Stimulated activated memory B cell treated with anti-CD40 and anti-IgM and Interleukin-4, amounts not matched to agents 10 μg/mL and 1 μg/mL and 100 μg/mL, for 72 hours (primary cell): ENCODE measurements at regions not wholly inside any gene's neighbourhood (a gene's known extent, or its start where the extent isn't known, plus 50 kb on each side); places are given as distances from the start of the nearest gene placed in this dataset.

Experiments
- ATAC-seq: fragments of 150-1000 bp; cut with Tn5 transposase; 2 replicates; pipeline ENCODE4 v1.10.0; 2021
- H3K27ac Mint-ChIP-seq: one replicate; pipeline ENCODE4 v1.8.0; 2022; ENCODE audit warnings: mild to moderate bottlenecking, mixed read lengths
- H3K27me3 Mint-ChIP-seq: one replicate; pipeline ENCODE4 v1.8.0; 2022; ENCODE audit warnings: mixed read lengths
- H3K36me3 Mint-ChIP-seq: one replicate; pipeline ENCODE4 v1.8.0; 2022; ENCODE audit warnings: mixed read lengths
- H3K4me1 Mint-ChIP-seq: one replicate; pipeline ENCODE4 v1.8.0; 2022; ENCODE audit warnings: mixed read lengths
- H3K4me3 Mint-ChIP-seq: one replicate; pipeline ENCODE4 v1.8.0; 2022; ENCODE audit warnings: mild to moderate bottlenecking, moderate library complexity, mixed read lengths
- H3K9me3 Mint-ChIP-seq: one replicate; pipeline ENCODE4 v1.8.0; 2022; ENCODE audit warnings: mixed read lengths

DNA sequence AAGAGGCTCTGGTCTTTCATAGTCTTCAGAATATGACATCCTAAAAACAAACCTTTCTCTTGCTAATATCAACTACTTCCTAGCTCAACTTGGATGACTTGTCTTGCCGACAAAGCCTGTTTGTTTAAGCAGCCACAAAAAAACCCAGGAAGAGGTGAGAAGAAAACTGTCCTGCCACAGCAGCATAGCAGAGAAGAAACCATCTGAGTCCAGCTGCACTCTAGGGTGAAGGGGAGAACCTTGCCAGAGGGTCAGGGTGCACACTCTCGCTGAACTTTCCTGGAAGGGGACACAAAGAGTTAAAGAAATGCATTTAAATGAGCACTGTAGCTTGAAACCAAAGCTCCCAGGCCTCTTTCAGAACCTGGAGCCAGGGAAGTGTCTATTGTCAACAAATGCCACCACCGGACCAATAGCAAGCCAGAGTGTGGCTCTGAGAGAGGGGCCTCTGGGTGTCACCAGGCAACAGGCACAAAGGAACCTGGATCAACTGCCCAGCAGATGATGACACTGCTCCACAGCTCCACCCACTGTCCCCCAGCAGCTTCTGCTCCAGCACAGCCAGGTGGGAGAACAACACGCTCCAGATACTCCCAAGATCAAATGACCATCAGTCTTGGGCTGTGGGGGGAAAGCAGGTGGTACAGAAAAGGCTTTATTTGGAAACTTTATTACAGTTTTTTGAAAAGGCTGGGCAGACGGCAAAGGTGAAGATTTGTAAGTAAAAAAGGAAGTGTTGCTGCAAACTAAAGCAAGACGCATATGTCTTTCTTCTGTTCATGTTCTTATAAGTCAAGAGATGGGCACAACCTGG is 105.7 kb downstream of the RASSF10 start:
- no peaks in the 10 kb centered on the region for H3K4me1 Mint-ChIP-seq
- no peak overlapping the region for H3K4me3 Mint-ChIP-seq
- no peak for ATAC-seq
- no peak overlapping the region for H3K27ac Mint-ChIP-seq
- H3K9me3 Mint-ChIP-seq = no peaks in the 10 kb centered on the region
- no peaks in the 10 kb centered on the region for H3K36me3 Mint-ChIP-seq
- no peaks in the 10 kb centered on the region for H3K27me3 Mint-ChIP-seq

DNA sequence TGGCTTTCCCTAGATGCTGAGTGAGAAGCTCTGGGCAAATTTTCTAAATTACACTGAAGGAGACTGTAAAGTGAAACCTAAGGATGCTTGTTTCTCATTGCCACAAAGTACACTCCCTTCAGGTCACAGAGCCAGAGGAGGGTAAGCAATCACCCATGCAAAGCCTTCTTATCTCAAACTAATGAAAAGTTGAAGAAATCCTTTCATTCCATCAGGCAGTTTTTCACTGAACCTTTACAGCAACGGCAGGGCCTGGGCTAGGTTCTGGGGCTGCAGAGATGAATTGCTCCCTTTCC is 106.2 kb downstream of the RASSF10 start:
- no peaks in the 10 kb centered on the region for H3K27me3 Mint-ChIP-seq
- no peak overlapping the region for H3K27ac Mint-ChIP-seq
- H3K36me3 Mint-ChIP-seq = no peaks in the 10 kb centered on the region
- no peak for ATAC-seq
- no peak overlapping the region for H3K4me3 Mint-ChIP-seq
- H3K9me3 Mint-ChIP-seq = no peaks in the 10 kb centered on the region
- no peaks in the 10 kb centered on the region for H3K4me1 Mint-ChIP-seq

DNA sequence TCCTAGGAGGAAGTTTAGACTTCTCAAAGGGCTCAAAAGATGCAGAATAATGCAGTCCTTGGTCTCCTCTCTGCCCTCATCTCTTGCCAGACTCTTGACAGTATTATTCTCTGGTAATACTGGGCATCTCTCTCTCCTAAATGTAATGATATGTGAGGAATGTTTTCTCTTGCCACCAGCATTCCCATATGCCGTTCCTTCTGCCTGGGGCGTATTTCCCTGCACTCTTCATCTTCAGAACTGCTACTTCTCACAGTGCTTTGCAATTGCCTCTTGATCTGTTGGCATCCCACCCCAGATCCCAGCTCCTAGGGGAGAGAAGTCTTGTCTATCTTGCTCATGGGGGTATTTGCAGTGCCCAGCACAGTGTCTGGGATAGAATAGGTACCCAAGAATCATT is 107.4 kb downstream of the RASSF10 start:
- H3K4me3 Mint-ChIP-seq = no peak overlapping the region
- no peaks in the 10 kb centered on the region for H3K4me1 Mint-ChIP-seq
- H3K27ac Mint-ChIP-seq = no peak overlapping the region
- H3K36me3 Mint-ChIP-seq = no peaks in the 10 kb centered on the region
- no peaks in the 10 kb centered on the region for H3K9me3 Mint-ChIP-seq
- no peak for ATAC-seq
- H3K27me3 Mint-ChIP-seq = no peaks in the 10 kb centered on the region

DNA sequence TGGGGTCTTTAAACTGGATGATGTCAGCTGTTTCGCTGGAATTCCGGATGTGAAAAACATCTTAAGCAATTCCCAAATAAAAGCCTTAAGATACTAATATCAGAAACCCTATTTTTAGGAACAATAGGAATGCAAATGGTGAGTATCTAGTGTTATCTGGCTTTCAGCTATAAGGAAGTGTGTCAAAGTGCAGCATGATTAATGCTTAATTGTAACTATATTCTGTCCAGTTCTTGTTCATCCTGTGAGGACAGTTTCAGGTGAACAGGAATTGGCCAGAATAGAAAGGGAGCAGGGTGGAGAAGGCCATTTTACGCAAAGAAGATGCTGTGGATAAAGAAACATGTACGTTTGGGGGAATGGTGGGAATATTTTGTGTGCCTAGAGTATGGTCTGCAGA is 108.2 kb downstream of the RASSF10 start:
- Mint-ChIP-seq H3K27ac (no peak overlapping the region), H3K36me3 (no peaks in the 10 kb centered on the region), H3K27me3 (peaks cover 2% of the 10 kb centered on the region), H3K4me1 (no peaks in the 10 kb centered on the region), H3K4me3 (no peak overlapping the region), H3K9me3 (no peaks in the 10 kb centered on the region)
- ATAC-seq = no peak

DNA sequence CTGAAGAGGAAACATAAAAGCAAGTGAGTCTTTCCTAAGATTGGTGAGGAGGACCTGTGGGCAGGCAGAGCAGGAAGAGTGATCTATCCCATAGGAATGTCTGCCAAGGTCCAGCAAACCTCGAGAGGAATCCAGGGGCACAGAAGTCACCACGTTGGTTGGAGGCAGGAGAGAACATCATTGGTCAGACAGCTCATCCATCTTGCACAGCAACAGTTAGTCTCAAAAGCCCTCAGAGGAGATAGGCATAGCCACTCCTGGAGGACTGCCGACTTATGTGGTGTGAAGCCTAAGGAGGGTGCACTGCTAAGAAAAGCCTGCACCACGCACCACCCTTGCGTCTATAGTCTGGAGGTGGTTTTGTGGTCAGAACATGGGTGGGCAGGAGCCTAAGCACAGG is 109.1 kb downstream of the RASSF10 start:
- ATAC-seq = no peak
- Mint-ChIP-seq H3K4me3 (no peak overlapping the region), H3K27me3 (peaks cover 11% of the 10 kb centered on the region), H3K36me3 (no peaks in the 10 kb centered on the region), H3K27ac (no peak overlapping the region), H3K4me1 (no peaks in the 10 kb centered on the region), H3K9me3 (peaks cover 5% of the 10 kb centered on the region)

DNA sequence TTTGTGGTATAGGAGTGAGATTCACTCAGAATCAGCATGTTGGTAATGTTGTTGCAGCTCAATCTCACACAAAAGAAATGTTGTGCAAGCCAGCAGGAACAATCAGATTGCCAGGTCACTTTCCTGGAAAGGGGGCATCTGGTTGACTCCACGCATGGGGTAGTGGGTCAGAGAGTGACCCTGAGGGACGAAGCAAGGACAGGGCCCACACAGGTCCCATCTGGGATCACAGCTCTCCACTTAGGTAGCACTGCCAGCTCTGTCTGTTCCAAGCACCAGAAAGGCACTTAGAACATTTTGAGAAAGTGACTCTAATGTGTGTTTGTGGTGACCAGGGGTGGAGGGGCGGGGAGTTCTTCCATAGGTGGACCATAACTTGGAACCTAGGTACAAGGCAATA is 109.5 kb downstream of the RASSF10 start:
- H3K36me3 Mint-ChIP-seq = no peaks in the 10 kb centered on the region
- no peak overlapping the region for H3K4me3 Mint-ChIP-seq
- no peaks in the 10 kb centered on the region for H3K4me1 Mint-ChIP-seq
- H3K9me3 Mint-ChIP-seq = peaks cover 5% of the 10 kb centered on the region
- no peak for ATAC-seq
- peaks cover 15% of the 10 kb centered on the region for H3K27me3 Mint-ChIP-seq
- no peak overlapping the region for H3K27ac Mint-ChIP-seq

DNA sequence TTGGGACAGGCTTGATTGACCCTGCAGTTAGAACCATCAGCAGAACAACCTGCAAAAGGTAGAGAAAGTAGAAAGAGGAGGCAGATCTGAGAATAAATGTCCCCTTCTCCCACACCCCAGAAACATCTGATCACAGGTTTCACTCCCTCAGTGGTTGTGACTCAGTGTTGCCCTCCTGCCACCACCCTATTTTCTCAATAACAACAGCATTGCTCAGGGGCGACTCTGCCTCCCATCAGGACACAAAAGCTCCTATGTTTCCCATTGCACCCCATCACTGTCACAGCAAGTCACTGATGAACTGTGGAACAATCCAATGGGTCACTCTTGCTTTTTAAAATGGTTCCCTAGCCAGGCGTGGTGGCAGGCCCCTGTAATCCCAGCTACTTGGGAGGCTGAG is 110.2 kb downstream of the RASSF10 start:
- Mint-ChIP-seq H3K9me3 (peaks cover 5% of the 10 kb centered on the region), H3K4me3 (no peak overlapping the region), H3K4me1 (no peaks in the 10 kb centered on the region), H3K27me3 (peaks cover 15% of the 10 kb centered on the region), H3K36me3 (no peaks in the 10 kb centered on the region), H3K27ac (no peak overlapping the region)
- ATAC-seq = no peak

DNA sequence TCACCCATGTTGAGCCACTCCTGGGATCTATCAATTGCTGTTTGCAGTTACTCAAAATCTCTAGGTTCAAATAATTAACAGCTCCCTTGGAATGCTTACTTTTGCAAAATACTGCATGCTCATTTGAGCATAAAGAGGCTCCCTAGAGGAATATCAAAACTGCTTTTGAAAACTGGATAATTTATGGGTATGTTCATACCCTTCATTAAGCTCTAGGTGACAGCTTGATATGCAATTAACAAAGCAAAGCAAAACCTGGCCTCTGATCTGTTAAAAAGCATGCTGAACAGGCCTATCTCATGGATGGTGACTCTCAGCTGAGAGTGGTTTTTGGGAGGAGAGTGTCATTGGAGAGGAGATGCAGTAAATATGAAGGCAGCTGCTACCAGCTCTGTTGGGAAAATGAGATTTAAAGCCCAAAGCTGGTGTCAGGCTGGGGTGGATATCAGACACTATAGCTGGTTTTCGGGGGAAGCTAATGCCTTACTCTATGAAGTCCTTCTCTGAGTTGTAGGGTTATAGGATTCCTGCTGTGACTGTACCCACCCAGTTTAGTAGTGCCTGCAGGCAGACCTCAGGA is 110.9 kb downstream of the RASSF10 start:
- Mint-ChIP-seq H3K4me1 (no peaks in the 10 kb centered on the region), H3K4me3 (no peak overlapping the region), H3K27me3 (peaks cover 19% of the 10 kb centered on the region), H3K36me3 (no peaks in the 10 kb centered on the region), H3K27ac (no peak overlapping the region), H3K9me3 (peaks cover 5% of the 10 kb centered on the region)
- no peak for ATAC-seq

DNA sequence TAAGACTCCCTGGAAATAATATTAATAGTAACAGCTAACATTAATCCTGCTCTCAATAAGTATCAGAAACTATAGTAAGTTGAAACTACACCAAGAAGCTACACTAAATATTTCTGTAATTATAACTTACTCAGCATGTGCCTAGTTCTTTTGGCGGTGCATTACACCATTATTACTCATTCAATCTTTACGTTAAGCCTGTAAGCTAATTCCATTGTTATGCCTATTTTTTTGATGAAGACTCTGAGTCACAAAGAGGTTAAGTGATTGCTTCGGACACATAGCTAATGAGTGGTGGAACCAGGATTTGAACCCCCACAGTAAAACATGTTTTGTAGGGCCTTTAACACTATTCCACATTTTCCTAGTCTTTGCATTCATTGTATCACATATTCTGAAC is 111.6 kb downstream of the RASSF10 start:
- no peak overlapping the region for H3K4me3 Mint-ChIP-seq
- H3K36me3 Mint-ChIP-seq = no peaks in the 10 kb centered on the region
- peaks cover 21% of the 10 kb centered on the region for H3K27me3 Mint-ChIP-seq
- no peaks in the 10 kb centered on the region for H3K4me1 Mint-ChIP-seq
- H3K9me3 Mint-ChIP-seq = peaks cover 5% of the 10 kb centered on the region
- H3K27ac Mint-ChIP-seq = no peak overlapping the region
- no peak for ATAC-seq

DNA sequence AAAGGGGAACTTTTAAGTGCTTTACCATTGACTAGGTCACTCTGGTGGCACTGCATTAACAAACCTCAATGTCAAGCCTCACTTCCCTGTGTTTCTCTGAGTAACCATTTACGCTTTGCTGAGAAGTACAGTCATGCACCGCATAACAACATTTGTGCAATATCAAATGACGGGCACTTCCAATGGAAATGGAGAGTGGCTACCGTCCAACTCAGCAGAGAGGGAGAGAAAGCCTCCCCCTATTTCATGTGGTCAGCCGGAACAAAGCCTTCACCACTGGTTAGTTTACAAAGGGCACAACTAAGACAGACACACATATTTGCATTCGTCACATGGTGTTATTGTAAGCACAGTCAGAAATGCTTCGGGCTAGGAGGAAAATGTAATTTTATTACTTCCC is 117.3 kb downstream of the RASSF10 start:
- Mint-ChIP-seq H3K27ac (no peak overlapping the region), H3K4me3 (no peak overlapping the region), H3K4me1 (no peaks in the 10 kb centered on the region), H3K27me3 (peaks cover 21% of the 10 kb centered on the region), H3K36me3 (no peaks in the 10 kb centered on the region), H3K9me3 (peaks cover 10% of the 10 kb centered on the region)
- ATAC-seq = no peak

DNA sequence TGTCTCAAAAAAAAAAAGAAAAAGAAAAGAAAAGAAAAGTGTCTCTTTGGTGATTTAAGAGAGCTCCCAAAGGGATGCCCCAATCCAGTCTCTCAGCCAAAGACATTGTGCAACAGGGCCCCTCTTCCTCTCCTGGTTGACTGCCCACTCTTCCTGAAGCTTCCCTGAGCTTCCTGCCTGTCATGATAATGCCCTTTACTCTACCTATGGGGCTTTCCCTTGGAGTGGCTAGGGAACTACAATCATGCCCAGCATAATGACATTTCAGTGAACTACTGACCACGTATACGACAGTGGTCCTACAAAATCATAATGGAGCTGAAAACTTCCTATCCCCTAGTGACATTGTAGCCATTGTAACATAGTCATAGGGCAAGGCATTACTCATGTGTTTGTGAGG is 118.0 kb downstream of the RASSF10 start:
- H3K27me3 Mint-ChIP-seq = peaks cover 20% of the 10 kb centered on the region
- H3K27ac Mint-ChIP-seq = no peak overlapping the region
- no peaks in the 10 kb centered on the region for H3K36me3 Mint-ChIP-seq
- peaks cover 11% of the 10 kb centered on the region for H3K9me3 Mint-ChIP-seq
- ATAC-seq = no peak
- no peak overlapping the region for H3K4me3 Mint-ChIP-seq
- no peaks in the 10 kb centered on the region for H3K4me1 Mint-ChIP-seq

DNA sequence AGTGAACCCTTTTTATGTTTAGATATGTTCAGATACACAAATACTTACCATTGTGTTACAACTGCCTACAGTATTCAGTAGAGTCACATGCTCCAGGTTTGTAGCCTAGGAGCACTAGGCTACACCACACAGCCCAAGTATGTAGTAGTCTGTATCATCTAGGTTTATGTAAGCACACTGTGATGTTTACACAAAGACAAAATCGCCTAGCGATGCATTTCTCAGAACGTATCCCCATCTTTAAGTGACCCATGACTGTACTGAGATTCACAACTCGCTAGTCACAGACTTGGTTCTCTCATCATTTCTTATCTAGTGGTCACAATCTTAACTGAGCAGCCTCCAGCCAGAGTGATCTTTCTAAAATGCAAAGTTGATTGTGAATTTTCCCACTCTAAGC is 119.2 kb downstream of the RASSF10 start:
- Mint-ChIP-seq H3K9me3 (peaks cover 6% of the 10 kb centered on the region), H3K27ac (no peak overlapping the region), H3K4me1 (no peaks in the 10 kb centered on the region), H3K4me3 (no peak overlapping the region), H3K36me3 (no peaks in the 10 kb centered on the region), H3K27me3 (peaks cover 9% of the 10 kb centered on the region)
- ATAC-seq = no peak

DNA sequence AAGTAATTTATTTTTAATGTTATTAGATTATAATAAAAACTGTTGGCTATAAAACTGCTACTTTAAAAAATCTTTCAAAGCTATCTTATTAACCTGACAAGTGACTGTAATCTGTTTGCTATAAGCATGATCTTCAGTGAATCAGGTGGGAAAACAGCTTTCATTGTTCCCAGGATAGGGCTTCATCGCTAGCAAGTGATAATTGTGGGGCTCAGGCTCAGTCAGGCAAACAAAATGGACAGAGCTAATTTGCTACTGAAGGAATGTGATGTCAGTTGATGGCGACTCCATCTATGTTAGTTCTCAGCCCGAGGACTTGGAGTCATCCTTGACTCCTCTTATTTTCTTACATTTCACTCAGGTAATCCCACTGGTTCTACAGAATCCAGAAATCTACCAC is 125.0 kb downstream of the RASSF10 start:
- Mint-ChIP-seq H3K27me3 (peaks cover 20% of the 10 kb centered on the region), H3K4me1 (no peaks in the 10 kb centered on the region), H3K4me3 (no peak overlapping the region), H3K27ac (no peak overlapping the region), H3K36me3 (no peaks in the 10 kb centered on the region), H3K9me3 (peaks cover 11% of the 10 kb centered on the region)
- ATAC-seq = no peak

DNA sequence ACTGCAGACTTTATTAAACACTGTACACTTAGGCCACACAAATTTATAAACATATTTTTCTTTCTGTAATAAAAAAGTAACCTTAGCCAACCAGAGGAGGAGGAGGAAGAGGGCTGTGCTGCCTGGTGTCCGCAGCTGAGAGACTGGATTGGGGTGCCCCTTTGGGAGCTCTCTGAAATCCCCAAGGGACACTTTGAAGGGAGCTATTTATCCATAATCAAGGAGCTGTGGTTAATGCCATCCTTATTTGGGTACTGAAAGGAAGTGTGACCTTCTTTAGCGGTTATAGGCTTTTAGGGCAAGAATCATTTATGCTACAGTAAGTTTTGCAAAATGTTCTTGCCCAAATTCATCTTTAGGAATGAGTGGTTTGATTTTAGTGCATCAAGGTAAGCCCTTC is 125.8 kb downstream of the RASSF10 start:
- Mint-ChIP-seq H3K9me3 (peaks cover 14% of the 10 kb centered on the region), H3K4me3 (no peak overlapping the region), H3K27ac (no peak overlapping the region), H3K27me3 (peaks cover 26% of the 10 kb centered on the region), H3K4me1 (no peaks in the 10 kb centered on the region), H3K36me3 (no peaks in the 10 kb centered on the region)
- ATAC-seq = no peak

DNA sequence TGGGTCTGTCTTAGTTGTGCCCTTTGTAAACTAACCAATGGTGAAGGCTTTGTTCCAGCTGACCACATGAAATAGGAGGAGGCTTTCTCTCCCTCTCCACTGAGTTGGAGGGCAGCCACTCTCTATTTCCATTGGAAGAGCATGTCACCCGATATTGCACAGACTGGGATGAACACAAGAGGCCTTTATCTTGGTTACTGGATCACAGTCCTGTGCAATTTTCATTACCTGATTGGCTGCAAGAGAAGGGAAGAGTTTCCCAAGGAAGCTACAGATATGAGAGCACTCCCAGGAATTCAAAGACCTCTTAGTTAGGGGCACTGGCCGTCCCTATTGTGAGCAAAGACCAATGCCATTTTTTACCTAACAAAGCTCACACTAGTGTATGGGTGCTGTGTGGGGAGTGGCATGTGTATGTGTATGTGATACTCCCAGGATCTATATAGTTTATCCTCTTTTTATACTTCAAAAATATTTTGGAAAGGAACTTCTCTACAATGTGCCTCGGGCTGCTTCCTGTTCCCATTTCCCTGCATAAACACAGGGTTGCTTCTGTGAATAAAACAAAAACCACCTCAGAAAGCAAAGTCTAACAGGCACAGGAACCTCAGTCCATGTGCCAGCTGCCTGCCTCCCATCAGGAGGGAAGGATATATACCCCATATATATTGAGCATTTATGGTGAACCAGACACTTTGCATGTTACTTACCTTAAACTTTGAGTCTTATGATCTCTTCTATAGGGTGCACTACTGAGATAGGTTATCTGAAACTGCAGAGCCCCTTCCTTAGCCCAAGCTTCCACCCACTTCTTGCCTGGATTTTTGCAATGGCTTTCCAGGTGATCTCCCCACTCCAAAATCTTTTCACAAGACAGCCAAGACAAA is 126.5 kb downstream of the RASSF10 start:
- Mint-ChIP-seq H3K27me3 (peaks cover 26% of the 10 kb centered on the region), H3K4me3 (no peak overlapping the region), H3K4me1 (peaks cover 3% of the 10 kb centered on the region)

DNA sequence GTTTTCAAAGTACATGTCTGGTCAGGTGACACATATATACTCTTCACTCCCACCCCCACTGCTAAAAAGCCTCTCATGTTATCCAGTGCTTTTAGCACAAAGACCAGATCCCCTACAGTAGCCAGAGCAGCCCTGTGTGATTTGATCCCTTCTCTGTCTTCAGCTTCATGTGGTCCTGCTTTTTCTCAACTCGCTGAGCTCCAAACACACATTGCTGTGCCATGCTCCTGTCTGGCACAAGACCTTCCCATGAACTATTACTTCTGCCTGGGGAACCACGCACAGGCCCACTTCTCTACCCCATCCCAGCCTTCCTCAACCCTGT is 127.1 kb downstream of the RASSF10 start:
- Mint-ChIP-seq H3K4me3 (no peak overlapping the region), H3K27ac (no peak overlapping the region), H3K4me1 (peaks cover 5% of the 10 kb centered on the region), H3K36me3 (no peaks in the 10 kb centered on the region), H3K27me3 (peaks cover 26% of the 10 kb centered on the region), H3K9me3 (peaks cover 12% of the 10 kb centered on the region)
- ATAC-seq = no peak

More for the DNA sequence above, 126.5 kb downstream of the RASSF10 start:
- Mint-ChIP-seq H3K27ac (no peak overlapping the region), H3K36me3 (no peaks in the 10 kb centered on the region), H3K9me3 (peaks cover 12% of the 10 kb centered on the region)
- no peak for ATAC-seq
